ENCODE measurements at regions not wholly inside any gene's neighbourhood (a gene's known extent, or its start where the extent isn't known, plus 50 kb on each side); places are given as distances from the start of the nearest gene placed in this dataset.
"Not testable (repeated sequence)": the region's sequence is repeated elsewhere in the genome, so short reads cannot be mapped to it uniquely, and the experiment has no call there.

DNA sequence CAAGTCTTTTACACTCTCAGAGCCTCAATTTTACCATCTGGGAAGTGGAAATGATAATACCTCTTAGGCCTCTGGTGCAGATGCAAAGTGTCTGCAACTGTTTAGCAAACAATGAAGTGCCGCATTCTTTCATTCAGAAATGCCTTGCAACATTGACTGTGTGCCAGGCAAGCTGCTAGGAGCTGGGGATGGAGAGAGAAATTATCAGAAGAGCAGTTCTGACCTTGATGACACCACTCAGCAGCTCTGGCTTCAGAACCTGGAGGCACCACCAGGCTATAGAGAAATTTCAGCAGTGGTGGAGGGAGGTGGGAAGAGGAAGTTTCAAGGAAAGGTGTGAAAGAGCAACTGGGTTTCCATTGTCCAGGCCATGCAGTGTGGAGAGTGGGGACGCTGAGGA is 78.1 kb upstream of the HABP2 start:
- no peak for DNase-seq

DNA sequence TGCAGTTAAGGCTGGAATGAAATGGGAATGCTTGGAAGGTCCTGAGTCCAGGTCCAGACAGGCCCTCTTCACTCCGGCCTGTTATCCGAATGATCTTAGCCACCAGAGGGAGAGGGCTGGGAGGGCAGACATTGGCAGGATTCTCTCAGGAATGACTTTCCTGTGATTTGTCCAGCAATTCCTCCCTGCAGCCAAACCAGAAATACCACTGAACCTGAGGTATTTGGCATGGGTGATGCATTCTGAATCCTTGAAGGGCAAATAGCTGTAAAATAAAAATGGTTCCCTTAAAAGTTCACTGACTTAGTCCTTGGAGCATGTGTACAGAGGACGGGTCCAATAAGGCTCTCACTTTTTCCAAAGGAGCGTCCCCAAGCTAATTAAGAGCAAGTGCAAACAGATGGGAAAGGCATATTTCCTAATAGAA is 77.5 kb upstream of the HABP2 start:
- no peak for DNase-seq

DNA sequence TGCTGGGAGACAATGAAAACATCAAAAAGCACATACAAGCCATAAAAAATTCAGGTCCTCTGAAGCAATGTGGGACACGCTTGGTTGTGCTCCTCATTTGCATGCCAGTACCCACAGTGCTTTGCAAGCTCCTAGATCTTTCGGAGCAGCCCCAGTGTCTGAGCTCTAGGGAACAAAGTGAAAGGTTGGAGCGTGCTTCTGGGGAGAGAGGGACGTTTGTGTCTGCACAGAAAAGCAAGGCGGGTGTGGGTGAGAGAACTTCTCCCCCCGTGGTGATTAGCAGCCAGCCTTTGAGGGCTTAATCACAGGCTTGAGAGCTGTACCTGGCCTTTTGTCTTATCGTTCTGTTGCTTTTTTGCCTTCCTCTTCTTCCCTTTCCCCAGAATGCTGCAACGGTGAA is 76.7 kb upstream of the HABP2 start:
- DNase-seq, result no peak

DNA sequence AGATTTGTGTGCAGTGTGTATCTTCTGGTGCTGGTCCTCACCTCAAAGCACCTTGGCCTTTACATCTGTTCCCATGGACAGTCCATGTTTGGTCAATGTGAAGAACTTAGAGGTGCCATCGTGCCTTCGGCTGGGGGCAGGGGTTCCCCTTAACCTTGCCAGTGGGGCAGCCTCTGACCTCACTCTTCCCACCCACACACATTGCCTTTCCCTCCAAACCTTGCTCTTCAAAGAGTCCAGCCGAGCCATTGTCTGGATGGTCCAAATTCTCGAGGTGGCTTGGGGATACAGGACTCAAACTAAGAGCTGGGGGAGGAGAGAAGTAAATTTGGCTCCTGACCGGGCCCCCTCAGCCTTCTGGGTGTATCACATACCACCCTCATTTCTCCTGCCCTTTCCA is 76.2 kb upstream of the HABP2 start:
- DNase-seq, result no peak

DNA sequence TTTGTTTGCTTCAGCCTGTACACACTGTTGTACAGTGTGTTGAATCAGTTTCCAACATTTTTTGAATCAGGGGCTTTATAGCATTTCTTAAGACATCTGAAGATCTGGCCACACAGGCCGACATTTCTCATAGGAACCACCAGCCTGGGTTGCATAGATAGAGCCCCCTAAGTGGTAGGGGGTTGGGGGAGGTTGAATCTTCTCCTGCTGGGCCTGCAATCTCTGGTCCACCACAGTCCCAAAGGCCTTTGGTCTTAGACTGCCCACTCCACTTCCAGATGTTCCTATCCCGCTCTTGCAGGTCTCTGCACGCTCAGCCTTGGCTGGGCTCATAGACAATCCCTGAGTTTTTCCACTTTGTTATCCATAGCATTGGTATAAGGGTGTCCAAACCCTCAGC is 75.4 kb upstream of the HABP2 start:
- DNase-seq, result no peak

DNA sequence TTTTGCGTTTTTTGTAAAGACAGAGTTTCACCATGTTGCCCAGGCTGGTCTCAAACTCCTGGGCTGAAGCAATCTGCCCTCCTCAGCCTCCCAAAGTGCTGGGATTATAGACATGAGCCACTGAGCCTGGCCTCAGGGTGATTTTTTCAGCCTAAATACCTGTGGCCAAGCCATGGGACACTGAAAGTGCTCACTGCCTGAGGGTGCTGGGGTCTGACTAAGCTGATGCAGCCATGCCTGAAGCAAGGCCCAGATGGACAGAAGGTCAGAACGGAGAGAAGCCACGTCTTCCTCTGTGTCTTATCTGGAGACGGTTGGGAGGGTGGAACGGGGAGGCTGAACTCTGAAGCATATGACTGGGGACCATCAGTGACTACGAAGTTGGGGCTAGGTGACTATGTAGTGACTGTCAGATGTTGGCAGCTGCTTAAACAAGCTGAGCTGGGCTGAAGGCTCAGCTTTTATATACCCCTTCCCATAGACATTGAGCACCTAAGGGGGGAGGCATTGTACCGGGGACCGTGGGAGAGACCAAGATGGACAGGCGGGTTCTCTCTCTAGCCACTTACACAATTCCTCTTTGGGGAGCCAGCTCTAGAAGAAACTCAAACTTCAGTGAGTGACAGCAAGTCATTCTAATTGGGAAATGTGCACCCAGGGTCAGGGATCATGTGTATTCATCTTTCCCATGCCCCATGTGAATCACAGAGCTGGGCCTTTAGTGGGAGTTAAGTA is 73.3 kb upstream of the HABP2 start:
- DNase-seq, result no peak

DNA sequence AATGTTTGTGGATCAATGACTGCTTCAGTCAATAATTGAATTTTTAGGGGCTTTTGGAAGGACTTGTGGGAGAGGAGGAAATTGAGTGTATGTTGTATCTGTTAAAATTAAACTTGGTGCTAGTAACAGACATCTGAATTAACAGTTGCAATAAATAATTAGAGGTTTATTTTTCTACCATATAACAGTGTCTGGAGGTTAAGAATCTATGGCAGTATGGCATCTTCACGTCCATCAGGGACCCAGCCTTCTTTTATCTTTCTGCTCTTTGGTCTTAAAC is 72.8 kb upstream of the HABP2 start:
- DNase-seq, result no peak

DNA sequence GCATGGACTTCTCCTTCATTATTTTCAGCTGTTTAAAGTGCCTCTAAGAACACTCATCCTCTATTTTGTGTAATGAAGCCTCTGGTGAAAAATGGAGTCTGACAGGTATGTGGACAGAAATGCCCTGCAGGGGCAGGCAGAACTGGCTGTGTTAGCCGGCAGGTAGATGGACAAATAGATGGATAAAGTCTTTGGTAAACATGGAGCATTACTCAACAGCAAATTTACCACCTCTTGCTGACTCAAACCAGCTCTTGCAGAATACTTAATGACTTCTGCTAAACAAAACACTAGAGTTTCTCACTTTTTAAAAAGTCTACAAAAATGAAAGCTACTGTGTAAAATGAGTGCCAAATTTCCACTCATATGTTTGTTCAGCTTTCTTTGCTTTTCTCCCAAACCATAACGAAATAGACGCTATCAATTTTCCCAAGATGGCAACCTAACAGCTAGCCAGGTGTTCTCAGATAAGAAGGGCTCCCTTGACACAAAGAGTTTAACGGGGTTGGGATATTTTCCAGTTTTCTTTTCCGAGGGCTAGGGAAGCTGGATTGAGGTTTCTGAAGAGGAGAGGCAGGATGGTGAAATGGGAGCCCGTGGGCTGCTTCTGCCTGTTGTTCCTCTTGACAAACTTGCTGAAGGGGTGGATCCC is 71.9 kb upstream of the HABP2 start:
- DNase-seq, result no peak

DNA sequence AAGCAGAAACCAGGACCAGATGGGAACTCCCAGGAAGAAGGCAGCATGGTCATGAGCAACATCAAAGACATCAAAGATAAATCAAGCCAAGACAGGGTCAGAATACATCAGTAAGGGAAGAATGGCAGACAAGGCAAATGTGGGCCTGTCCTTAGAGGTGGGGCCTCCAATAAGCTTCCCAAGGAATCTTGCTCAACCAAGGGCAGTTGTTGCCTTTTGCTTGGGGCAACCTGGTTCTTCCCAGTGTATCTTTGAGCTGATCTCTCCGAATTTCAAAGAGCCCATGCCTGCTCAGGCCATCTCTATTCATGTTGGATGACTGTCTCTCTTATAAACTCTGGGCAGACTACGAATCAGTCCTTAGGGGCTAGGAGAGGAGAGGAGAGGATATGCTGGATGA is 68.4 kb upstream of the HABP2 start:
- no peak for DNase-seq

DNA sequence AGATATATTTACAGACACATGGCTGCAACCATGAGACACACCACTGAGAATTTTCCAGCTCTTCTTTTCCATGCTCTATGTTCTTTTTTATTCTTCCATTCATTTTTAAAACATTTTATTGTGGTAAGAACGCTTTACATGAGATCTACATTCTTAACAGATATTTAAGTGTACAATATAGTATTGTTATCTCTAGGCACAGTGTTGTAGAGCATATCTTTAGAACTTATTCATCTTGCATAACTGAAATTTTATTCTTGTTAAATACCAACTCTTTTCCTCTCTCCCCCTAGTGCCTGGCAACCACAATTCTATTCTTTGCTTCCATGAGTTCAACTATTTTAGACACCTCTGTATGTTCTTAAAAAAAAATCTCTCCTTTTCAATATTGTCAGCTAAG is 67.1 kb upstream of the HABP2 start:
- no peak for DNase-seq

DNA sequence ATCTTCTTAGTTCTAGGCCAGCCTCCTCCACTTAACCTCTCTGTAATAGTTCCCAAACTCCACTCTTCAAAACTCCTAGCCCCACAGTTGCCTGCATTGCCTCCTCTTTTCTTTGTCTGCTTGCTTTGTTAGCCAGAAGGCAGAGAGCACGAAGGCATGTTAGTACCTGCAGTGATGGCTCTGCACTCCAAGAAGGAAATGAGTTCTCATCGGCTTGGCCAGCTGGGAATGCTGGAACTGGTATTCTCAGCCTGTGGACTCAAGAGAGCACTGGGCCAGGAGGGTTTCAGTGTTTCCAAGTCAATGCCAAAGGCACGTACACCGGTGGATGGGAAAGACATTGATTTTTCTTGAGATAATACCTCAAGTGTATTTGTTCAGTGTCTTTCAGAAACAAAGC is 66.3 kb upstream of the HABP2 start:
- DNase-seq, result no peak

DNA sequence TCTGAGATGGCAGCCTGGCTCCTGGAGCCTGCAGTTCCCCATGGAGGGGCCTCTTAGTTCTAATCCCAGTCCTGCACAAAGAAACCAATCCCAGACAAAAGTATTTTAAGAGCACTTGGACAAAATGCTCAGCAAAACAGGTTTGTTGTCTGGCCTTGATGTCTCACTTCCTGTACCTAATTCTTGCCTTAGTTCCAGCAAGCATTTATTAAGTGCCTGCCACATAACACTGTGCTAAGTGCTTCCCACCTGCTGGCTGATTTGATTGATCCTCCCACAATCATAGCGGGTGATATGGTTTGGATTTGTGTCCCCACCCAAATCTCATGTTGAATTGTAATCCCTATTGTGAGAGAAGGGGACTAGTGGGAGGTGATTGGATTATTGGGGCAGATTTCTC is 65.7 kb upstream of the HABP2 start:
- no peak for DNase-seq

DNA sequence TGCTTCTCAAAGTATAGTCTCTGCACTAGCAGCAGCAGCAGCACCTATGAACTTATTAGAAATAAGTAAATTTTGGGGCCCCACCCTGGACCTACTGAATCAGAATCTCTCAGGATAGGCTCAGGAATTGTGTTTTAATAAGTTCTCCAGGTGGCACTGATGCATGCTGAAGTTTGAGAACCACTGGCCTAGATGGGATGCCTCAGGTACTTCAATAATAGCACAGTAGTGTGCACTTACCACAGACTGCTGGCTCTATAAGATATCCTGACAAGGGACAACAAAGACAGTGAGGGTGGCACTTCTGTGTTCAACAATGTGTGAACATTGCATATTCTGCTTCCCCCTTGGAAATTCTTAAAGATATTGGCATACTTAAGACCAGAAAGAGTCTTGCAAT is 64.7 kb upstream of the HABP2 start:
- DNase-seq, result no peak

DNA sequence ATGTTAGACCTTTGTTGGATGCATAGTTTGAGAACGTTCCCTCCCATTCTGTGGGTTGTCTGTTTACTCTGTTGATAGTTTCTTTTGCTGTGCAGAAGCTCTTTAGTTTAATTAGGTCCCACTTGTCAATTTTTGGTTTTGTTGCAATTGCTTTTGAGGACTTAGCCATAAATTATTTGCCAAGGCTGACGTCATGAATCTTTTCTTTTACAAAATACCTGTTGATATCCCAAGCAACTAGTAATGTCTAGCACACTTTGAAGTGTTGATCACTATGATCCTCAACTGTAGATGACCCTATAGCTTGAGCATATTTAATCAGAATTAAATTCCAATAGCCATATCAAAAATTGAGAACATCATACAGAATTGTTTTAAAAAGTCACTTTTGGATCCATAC is 63.3 kb upstream of the HABP2 start:
- not testable (repeated sequence) for DNase-seq

DNA sequence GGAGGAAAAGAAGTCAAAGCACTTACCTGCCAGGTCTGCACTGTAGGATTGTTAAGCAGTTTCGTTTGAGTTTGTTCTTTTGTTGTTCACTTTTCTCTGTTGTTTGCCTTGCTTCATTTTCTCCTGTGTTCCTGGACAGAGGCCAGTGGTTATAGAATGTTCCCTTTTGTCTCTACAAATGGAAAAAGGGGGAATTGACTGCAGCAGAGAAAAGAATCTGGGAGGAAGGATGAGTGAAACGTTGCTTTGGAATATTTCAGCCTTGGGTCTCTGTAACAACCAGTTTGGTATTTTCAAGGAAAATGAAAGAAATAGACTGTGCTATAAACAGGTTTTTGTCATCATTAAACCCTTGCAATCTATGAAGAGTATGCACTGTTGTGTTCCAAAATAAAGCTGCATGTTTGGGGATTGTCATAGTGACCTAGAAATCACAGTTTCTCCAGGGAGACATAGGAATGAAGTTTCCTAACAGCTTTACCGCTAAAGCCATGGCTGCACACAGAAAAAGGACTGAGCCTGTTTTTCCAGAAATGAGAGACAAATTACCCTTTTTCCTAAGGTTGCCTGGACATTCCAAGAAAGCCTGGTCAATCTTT is 60.8 kb upstream of the HABP2 start:
- no peak for DNase-seq

DNA sequence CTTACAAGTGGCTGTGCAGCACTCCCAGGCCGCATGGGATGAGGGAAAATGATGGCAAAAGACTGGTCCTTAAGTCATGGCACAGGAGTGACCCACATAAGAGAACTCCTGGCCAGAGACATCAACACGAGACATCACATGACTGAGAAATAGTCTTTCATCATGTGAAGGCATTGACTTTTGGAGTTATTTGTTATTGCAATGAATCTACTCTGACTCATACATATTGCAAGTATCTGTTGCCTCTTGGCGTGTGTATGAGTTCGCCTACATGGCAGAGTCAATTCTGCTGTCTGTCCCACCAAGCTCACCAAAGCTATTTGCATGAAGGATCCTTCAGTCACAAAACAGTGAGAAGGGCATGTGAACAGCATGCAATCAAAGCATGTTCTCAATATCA is 59.7 kb upstream of the HABP2 start:
- no peak for DNase-seq

DNA sequence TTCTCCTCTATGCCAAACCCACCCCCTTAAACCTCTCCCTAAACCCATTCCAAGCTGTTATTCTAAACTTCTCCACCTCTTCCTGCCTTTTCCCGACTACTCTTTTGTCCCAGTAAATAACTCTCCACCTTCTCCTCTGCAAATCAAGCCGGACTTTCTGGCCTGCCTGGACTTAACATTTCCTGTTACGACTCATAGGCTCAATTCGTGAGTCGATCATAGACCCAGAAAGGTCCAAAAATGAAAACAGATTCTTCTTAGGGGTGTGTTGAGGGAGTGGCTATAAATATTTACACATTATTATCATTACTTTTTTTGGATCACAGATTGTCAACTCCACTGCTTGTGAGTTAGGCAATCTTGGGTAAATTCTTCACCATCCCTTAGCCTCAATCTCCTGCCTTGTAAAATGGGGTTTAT is 59.0 kb upstream of the HABP2 start:
- no peak for DNase-seq

DNA sequence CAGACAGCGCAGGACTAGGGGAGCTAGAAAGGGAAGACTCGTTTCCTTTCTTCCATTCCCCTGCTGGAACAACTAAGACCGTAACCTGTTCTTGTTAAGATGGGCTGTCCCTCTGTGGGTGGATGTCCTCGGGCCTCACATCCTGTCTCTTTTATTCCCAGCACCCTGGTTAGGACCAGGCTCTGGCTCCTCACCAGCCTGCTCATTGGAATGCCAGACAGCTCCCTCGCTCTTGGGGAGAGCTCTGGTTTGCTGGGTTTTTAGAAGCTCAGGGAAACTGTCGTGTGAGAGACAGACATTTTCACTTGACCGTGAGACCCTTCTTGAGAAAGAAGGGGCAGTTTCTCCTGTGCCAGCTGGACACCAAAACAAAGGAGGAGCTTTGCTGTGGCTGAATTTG is 58.1 kb upstream of the HABP2 start:
- no peak for DNase-seq

DNA sequence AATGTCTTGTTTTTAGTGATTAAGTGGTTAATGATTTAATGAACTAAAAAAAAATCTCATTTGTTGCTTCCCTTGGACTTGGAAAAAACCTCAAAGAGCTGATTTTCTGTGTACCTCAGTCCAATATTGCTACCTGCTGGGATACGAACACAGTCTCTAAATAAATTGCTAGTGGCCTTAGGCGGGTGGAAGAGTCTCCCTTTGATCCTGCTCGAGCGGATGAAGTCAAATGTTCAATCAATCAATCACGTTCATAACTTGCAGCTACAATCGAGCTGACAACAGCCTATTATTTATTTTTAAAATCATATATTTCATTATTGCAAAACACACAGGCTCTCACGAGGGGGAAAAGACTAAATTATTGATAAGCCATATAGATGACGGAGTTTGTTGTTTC is 57.3 kb upstream of the HABP2 start:
- no peak for DNase-seq

DNA sequence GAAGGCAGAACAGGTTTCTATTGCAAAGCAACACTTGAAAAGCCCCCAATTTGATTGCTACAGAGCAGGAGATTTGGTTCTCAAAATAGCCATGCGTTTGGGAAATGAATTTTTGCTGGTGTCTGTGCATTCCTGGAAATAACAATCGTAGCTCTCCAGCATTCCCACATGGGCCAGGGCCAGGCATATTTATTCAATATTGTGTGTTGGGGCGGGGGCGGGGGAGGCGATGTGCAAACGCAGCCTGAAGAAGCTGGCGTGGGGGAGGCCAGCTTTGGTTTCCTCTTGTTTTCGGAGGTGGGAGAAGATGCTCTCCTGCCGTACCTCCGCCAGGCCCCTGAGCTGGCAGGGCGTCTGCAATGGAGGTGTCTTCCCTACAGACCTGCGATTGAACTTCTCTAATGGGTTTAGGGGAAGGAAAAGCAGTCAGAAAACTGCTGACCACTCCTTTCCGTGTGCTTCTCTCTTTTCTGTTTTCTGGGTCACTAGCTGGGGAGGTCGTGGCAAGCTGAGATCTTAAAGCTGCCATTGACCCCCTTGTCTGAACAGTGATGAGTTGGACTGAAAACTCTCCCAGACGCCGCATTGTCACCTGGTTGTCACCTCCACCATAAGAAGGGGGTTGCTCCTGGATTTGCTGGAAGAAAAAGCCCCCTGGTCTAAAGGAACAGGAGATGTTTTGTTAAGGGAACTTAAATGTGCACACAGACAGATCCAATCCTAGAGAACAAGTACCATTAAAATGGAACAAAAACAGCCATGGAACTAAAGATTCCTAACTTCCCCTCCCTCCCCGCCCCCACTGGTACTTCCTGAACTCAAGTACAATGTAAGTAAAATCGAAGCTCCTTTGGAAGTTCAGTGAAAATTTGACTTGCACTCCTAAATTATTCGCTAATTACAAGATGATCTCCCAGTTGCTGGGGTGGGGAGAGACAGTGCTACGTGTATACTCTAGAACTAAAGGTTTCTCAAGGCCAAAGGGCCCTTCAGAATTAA is 56.4 kb upstream of the HABP2 start:
- DNase-seq, result no peak

DNA sequence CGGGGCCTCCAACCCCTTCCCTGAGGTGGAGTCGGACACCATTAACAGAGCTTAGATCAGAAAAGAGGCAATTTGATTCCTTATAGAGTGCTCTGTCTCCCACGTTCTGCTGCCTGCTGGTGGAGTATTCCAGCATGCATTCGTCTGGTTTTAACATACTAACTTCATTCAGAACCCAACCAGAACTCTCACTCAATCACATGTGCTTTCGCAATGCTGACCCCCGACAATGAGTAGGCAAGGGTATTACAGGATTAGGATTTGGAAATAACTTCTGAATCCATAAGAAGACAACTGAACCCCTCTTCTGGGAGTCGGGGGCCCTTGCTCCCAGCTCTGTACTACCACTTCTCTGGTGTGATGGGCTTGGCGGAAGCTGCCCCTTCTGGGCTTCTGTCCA is 55.7 kb upstream of the HABP2 start:
- no peak for DNase-seq

DNA sequence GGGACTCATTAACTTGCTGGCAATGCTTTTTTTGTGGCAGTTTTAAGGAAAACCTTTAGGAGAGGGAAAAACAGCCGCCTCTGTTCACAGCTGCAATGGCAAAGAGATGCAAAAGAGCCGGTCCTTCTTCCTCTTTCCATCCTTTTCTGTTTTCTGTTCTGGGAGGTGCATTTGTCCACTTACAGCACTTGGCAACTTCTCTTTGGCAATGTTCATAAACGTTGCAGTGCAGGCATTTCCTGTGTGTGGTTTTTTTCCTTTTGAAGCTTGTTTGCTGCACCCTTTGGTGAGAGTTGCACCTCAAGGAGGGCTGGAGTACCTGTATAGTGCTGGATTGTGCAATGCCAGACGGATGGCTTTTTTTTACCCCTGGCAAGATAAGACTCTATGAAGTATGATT is 53.9 kb upstream of the HABP2 start:
- DNase-seq, result no peak

DNA sequence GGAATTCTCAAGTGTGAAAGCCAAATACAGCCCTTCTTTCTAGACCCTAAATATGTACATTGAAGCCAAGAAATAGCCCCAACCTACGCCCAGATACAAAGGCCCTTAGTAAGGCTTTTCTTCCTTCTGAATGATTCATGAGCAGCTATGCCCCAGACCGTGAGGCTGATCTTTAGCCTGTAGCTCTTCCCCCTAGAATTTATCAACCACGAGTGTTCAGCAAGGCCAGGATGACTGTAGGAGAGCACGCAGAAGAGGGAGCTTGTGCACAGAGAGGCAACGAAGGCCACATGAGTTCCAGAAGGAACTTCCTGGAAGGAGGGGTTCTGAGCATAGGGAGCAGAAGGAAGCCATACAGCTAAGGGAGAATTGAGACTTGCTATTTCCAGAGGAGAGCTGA is 53.0 kb upstream of the HABP2 start:
- DNase-seq, result no peak

DNA sequence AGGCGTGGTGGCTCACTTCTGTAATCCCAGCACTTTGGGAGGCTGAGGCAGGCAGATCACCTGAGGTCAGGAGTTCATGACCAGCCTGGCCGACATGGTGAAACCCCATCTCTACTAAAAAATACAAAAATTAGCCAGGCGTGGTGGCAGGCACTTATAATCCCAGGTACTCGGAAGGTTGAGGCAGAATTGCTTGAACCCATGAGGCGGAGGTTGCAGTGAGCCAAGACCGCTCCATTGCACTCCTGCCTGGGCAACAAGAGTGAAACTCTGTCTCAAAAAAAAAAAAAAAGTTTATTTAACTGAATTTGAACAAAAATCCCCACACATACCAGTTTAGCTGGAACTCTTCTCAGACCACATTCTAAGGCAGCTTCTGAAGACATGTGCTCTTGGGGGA is 51.8 kb upstream of the HABP2 start:
- DNase-seq, result not testable (repeated sequence)

Measured in NCI-H2227 treated with DMSO at 0.1 percent for 48 hours (cell line).